OCI-LY3 (cell line): ENCODE measurements at regions not wholly inside any gene's neighbourhood (a gene's known extent, or its start where the extent isn't known, plus 50 kb on each side); places are given as distances from the start of the nearest gene placed in this dataset.
A peak's percentile ranks its signal among the peaks of the same experiment; 100 is the strongest.

Source experiments
- H2AFZ ChIP-seq: fragments of 200-600, 300-600 bp; shearing (Covaris generic); 2 replicates; pipeline ENCODE4 v1.6.0; 2014; ENCODE audit warnings: antibody characterized with exemption, low read depth, low read length
- H3K27ac ChIP-seq: fragments of 200-600, 300-600 bp; sonication (generic); 2 replicates; pipeline ENCODE4 v1.5.1; 2014; ENCODE audit warnings: mild to moderate bottlenecking, low read length, moderate library complexity, mixed read lengths
- H3K27me3 ChIP-seq: fragments of 200-600, 300-600 bp; sonication (generic); 2 replicates; pipeline ENCODE4 v1.6.1; 2014; ENCODE audit warnings: low read depth, low read length, mixed read lengths
- H3K36me3 ChIP-seq: fragments of 200-600, 300-600 bp; sonication (generic); replicated peaks from 2 replicates; pipeline ENCODE3; 2014; ENCODE audit warnings: low read depth, low read length, mixed read lengths
- H3K4me1 ChIP-seq: fragments of 300-600, 200-600 bp; sonication (generic); 2 replicates; pipeline ENCODE4 v1.6.1; 2014; ENCODE audit warnings: low read length, mixed read lengths
- H3K4me2 ChIP-seq: fragments of 200-600, 300-600 bp; sonication (generic); 2 replicates; pipeline ENCODE4 v1.6.1; 2014; ENCODE audit warnings: low read length, mixed read lengths
- H3K4me3 ChIP-seq: fragments of 300-600, 200-600 bp; sonication (generic); 2 replicates; pipeline ENCODE4 v1.5.1; 2014; ENCODE audit warnings: antibody characterized with exemption, mild to moderate bottlenecking, low read length, moderate library complexity
- H3K79me2 ChIP-seq: fragments of 300-600, 200-600 bp; shearing (Covaris generic); 2 replicates; pipeline ENCODE4 v1.6.1; 2014; ENCODE audit warnings: mild to moderate bottlenecking, low read length, mixed read lengths
- H3K9ac ChIP-seq: fragments of 300-600, 200-600 bp; shearing (Covaris generic); 2 replicates; pipeline ENCODE4 v1.6.0; 2014; ENCODE audit warnings: mild to moderate bottlenecking, low read length, moderate library complexity
- H3K9me3 ChIP-seq: fragments of 200-600, 300-600 bp; shearing (Covaris generic); 2 replicates; pipeline ENCODE4 v1.6.1; 2014; ENCODE audit warnings: low read length, mixed read lengths; ENCODE audit not compliant: insufficient read depth
- H4K20me1 ChIP-seq: fragments of 200-600, 300-600 bp; sonication (generic); 2 replicates; pipeline ENCODE4 v1.6.1; 2016; ENCODE audit warnings: low read length, mixed read lengths; ENCODE audit not compliant: insufficient read depth
- EZH2phosphoT487 ChIP-seq: fragments of 200-600 bp; shearing (Covaris generic); IDR thresholded peaks from 2 replicates; pipeline ENCODE4 v1.6.1; 2018; ENCODE audit warnings: antibody characterized with exemption, mixed run types, low read depth
- TF ChIP-seq, protein P1 (sequence below): fragments of 200-600, 300-600 bp; sonication (generic); IDR thresholded peaks from 2 replicates; pipeline ENCODE4 v1.5.1; 2014; ENCODE audit warnings: antibody characterized with exemption, low read length, low read depth

DNA sequence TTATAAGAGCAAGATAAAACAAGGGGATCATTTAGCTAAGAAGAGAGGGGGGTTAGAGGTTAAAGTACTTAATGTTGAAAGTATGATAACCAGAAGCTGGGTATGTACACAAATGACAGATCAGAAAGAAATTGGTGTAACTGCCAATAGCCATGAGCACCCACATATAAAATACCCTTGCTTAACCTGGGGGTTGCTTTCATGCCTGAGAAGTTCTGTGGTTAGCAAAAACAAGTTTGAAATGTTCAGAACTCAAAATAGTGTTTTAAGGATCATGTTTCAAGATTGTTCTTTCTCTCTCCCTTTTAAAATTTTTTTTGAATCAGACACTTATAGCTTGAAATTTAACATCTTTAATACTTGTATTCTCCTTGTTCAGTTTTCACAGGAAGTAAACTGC lies 321.4 kb upstream of the GBE1 start:
- no peak overlapping the region for H3K4me3 ChIP-seq
- no peaks in the 10 kb centered on the region for H3K9me3 ChIP-seq
- no peak overlapping the region for H3K4me2 ChIP-seq
- H3K36me3 ChIP-seq, result no peaks in the 10 kb centered on the region
- TF ChIP-seq, protein P1, sequence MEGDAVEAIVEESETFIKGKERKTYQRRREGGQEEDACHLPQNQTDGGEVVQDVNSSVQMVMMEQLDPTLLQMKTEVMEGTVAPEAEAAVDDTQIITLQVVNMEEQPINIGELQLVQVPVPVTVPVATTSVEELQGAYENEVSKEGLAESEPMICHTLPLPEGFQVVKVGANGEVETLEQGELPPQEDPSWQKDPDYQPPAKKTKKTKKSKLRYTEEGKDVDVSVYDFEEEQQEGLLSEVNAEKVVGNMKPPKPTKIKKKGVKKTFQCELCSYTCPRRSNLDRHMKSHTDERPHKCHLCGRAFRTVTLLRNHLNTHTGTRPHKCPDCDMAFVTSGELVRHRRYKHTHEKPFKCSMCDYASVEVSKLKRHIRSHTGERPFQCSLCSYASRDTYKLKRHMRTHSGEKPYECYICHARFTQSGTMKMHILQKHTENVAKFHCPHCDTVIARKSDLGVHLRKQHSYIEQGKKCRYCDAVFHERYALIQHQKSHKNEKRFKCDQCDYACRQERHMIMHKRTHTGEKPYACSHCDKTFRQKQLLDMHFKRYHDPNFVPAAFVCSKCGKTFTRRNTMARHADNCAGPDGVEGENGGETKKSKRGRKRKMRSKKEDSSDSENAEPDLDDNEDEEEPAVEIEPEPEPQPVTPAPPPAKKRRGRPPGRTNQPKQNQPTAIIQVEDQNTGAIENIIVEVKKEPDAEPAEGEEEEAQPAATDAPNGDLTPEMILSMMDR, result no peak
- no peak for TF ChIP-seq EZH2phosphoT487
- H3K27ac ChIP-seq, result no peak overlapping the region
- no peak overlapping the region for H2AFZ ChIP-seq
- H4K20me1 ChIP-seq, result no peaks in the 10 kb centered on the region
- no peak overlapping the region for H3K9ac ChIP-seq
- H3K27me3 ChIP-seq, result no peaks in the 10 kb centered on the region
- no peaks in the 10 kb centered on the region for H3K79me2 ChIP-seq
- H3K4me1 ChIP-seq, result peaks cover 16% of the 10 kb centered on the region

GRCh38 chr3:82081351-82081750 lies 319.9 kb upstream of the GBE1 start:
- TF ChIP-seq EZH2phosphoT487, result no peak
- TF ChIP-seq, protein P1, result no peak
- no peaks in the 10 kb centered on the region for H3K27me3 ChIP-seq
- no peak overlapping the region for H3K4me2 ChIP-seq
- no peaks in the 10 kb centered on the region for H3K36me3 ChIP-seq
- no peak overlapping the region for H3K27ac ChIP-seq
- H2AFZ ChIP-seq, result no peak overlapping the region
- no peaks in the 10 kb centered on the region for H3K79me2 ChIP-seq
- H4K20me1 ChIP-seq, result no peaks in the 10 kb centered on the region
- H3K9me3 ChIP-seq, result no peaks in the 10 kb centered on the region
- H3K9ac ChIP-seq, result no peak overlapping the region
- H3K4me3 ChIP-seq, result no peak overlapping the region
- H3K4me1 ChIP-seq, result peaks cover 16% of the 10 kb centered on the region

- no peaks in the 10 kb centered on the region for H3K79me2 ChIP-seq
Observed at GRCh38 chr3:82080792-82081191, 319.3 kb upstream of the GBE1 start.

GRCh38 chr3:82080261-82080660 lies 318.8 kb upstream of the GBE1 start:
- TF ChIP-seq EZH2phosphoT487, result no peak
- TF ChIP-seq, protein P1, result no peak
- Histone ChIP-seq H3K79me2 (no peaks in the 10 kb centered on the region), H3K36me3 (no peaks in the 10 kb centered on the region), H3K27me3 (no peaks in the 10 kb centered on the region), H3K27ac (no peak overlapping the region), H3K9ac (no peak overlapping the region), H2AFZ (peak overlapping the region; percentile 79), H4K20me1 (no peaks in the 10 kb centered on the region), H3K4me3 (no peak overlapping the region), H3K4me1 (peaks cover 16% of the 10 kb centered on the region), H3K9me3 (no peaks in the 10 kb centered on the region), H3K4me2 (peak overlapping the region; percentile 37)

More at GRCh38 chr3:82080792-82081191, 319.3 kb upstream of the GBE1 start:
- Histone ChIP-seq H3K9ac (no peak overlapping the region), H4K20me1 (no peaks in the 10 kb centered on the region), H3K4me2 (peak overlapping the region; percentile 37), H2AFZ (peak overlapping the region; percentile 79), H3K36me3 (no peaks in the 10 kb centered on the region), H3K27ac (no peak overlapping the region), H3K9me3 (no peaks in the 10 kb centered on the region), H3K4me3 (no peak overlapping the region), H3K4me1 (peaks cover 16% of the 10 kb centered on the region), H3K27me3 (no peaks in the 10 kb centered on the region)
- no peak for TF ChIP-seq EZH2phosphoT487
- TF ChIP-seq, protein P1, result no peak
